Tibial nerve (tissue), 4 donors: ENCODE measurements at regions not wholly inside any gene's neighbourhood (a gene's known extent, or its start where the extent isn't known, plus 50 kb on each side); places are given as distances from the start of the nearest gene placed in this dataset.

Experiments used
- DNase-seq, 2 donors: peaks; one replicate each; pipeline ENCODE4 v3.0.0-alpha.2; 2019; ENCODE audit warnings: low spot score in 2 of 2
- H3K27ac ChIP-seq, 4 donors: fragments of 200-600 bp; sonication (generic) in 3 of 4; one replicate each; pipeline ENCODE4 v1.5.1; 2017 to 2019; ENCODE audit warnings: mild to moderate bottlenecking in 1 of 4
- H3K27me3 ChIP-seq, 2 donors: fragments of 200-600 bp; sonication (generic) in 1 of 2; one replicate each; pipeline versions ENCODE4 v1.5.1 to v1.6.0; 2017 to 2019
- H3K36me3 ChIP-seq, 3 donors: fragments of 200-600 bp; sonication (generic); one replicate each; pipeline ENCODE4 v1.5.1; 2018 to 2019
- H3K4me1 ChIP-seq, 4 donors: fragments of 200-600 bp; sonication (generic) in 3 of 4; one replicate each; pipeline ENCODE4 v1.5.1; 2017 to 2019
- H3K4me3 ChIP-seq, 4 donors: fragments of 200-600 bp; sonication (generic) in 3 of 4; one replicate each; pipeline ENCODE4 v1.5.1; 2017 to 2019; ENCODE audit warnings: mild to moderate bottlenecking in 1 of 4, moderate library complexity in 1 of 4
- H3K9me3 ChIP-seq, 4 donors: fragments of 200-600 bp; sonication (generic) in 3 of 4; one replicate each; pipeline ENCODE4 v1.5.1; 2017 to 2019
- CTCF ChIP-seq, 5 experiments: fragments of 200-600 bp in 3 of 5; fragments of 450-650 bp in 2 of 5; sonication (generic) in 3 of 5; IDR thresholded peaks; one replicate each; pipeline ENCODE4 v1.5.1; 2016 to 2019; ENCODE audit warnings: antibody characterized with exemption in 5 of 5, mild to moderate bottlenecking in 3 of 5, moderate library complexity in 2 of 5
- EP300 ChIP-seq, 2 donors: sonication (generic); formaldehyde crosslinking; IDR thresholded peaks; one replicate each; pipeline ENCODE4 v1.6.1; 2017; ENCODE audit warnings: antibody characterized with exemption in 2 of 2, mild to moderate bottlenecking in 1 of 2
- POLR2A ChIP-seq, 2 donors: fragments of 450-650 bp; IDR thresholded peaks; one replicate each; pipeline ENCODE4 v1.6.1; 2017; ENCODE audit warnings: antibody characterized with exemption in 2 of 2, mild to moderate bottlenecking in 2 of 2, moderate library complexity in 2 of 2
- WGBS, 2 donors: methylation state at CpG; one replicate each; pipeline ENCODE4 v1.1.5; 2018; 5-methylcytosine and 5-hydroxymethylcytosine counted together

DNA sequence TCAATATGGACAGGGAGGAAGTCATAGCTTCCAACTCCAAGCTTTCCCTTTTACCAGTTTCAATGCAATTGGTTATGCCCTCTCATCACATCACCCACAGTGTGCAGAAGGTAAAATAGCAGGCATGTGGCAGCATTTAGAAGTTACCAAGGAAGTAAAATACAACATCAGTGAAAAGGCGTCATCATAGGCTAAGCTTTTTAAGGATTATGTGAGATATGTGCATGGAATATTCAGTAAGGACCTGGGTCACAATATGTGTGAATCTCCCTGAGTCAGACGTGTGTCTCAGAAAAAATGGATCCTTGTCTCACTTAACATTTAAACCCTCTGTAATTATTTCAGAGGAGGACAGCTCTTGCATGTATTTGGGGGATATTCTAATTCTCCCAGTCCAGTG, 522.8 kb upstream of the POM121L12 start:
- DNase-seq, result no peak
- TF ChIP-seq EP300 (IDR thresholded peaks at IDR 0.05) (no peak), CTCF (IDR thresholded peaks at IDR 0.05) (no peak), POLR2A (IDR thresholded peaks at IDR 0.05) (no peak)
- Histone ChIP-seq H3K9me3 (peaks cover 0 to 19% (median 0%) of the 10 kb centered on the region in 4 donors), H3K4me1 (no peaks in the 10 kb centered on the region), H3K4me3 (no peak overlapping the region), H3K27ac (no peak overlapping the region), H3K27me3 (no peaks in the 10 kb centered on the region), H3K36me3 (no peaks in the 10 kb centered on the region)
- WGBS, 2 donors, result 72 to 79% methylated on average over 2 of the region's 2 CpGs

DNA sequence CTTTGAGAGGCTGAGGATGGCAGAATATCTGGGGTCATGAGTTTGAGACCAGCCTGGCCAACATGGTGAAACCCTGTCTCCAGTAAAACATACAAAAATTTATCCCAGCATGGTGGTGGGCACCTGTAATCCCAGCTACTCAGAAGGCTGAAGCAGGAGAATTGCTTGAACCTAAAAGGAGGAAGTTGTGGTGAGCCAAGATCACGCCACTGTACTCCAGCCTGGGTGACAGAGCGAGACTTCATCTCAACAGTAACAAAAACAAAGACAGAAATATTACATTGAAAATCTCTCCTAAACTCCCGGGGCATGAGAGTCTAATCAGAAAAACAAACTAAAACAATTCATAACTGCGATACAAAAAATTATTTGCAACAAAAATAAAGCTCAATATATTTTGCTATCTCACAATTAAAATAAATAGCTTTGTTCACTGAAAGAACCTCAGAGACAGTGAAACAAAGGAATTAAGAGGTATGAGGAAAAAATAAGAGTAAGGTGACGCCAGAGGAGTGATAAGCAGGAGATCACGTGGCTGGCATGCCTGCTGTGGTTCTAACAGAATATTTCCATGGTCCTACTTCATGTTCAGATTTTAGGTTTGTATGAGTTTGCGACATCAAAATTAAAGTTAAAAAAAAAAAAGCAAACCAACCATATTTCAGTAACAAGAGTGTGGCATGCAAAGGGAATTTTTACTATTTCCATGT, 527.7 kb upstream of the POM121L12 start:
- Histone ChIP-seq H3K9me3 (no peaks in the 10 kb centered on the region), H3K4me1 (no peaks in the 10 kb centered on the region), H3K27me3 (no peaks in the 10 kb centered on the region), H3K4me3 (no peak overlapping the region), H3K36me3 (no peaks in the 10 kb centered on the region), H3K27ac (no peak overlapping the region)
- TF ChIP-seq CTCF (IDR thresholded peaks at IDR 0.05), result no peak
- TF ChIP-seq EP300 (IDR thresholded peaks at IDR 0.05), result no peak
- no peak for TF ChIP-seq POLR2A (IDR thresholded peaks at IDR 0.05)
- DNase-seq, result no peak
- WGBS, 2 donors, result 64 to 71% methylated on average over 7 of the region's 7 CpGs

DNA sequence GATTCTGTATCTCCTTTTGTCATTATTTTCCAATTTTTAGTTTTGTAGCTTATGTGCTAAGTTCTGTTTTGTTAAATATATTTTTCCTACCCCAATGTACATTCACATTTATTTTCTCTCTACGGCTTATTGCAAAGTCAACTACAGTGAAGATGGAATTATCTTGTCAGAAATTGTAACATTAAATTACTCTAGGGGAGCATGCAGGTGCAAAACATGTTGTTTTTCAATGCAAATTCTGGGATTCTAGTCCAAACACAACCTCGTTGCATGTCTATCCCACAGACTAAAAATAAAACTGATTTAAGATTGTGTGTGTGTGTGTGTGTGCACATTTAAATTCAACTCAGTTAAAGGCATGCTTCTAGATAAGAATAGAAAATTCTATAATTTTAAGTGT, 529.1 kb upstream of the POM121L12 start:
- H3K4me1 ChIP-seq, result no peaks in the 10 kb centered on the region
- H3K27me3 ChIP-seq, result no peaks in the 10 kb centered on the region
- H3K4me3 ChIP-seq, result no peak overlapping the region
- TF ChIP-seq CTCF (IDR thresholded peaks at IDR 0.05), result no peak
- TF ChIP-seq EP300 (IDR thresholded peaks at IDR 0.05), result no peak
- TF ChIP-seq POLR2A (IDR thresholded peaks at IDR 0.05), result no peak
- no peak for DNase-seq
- WGBS, 2 donors, result 6 to 24% methylated on average over 2 of the region's 2 CpGs
- no peak overlapping the region for H3K27ac ChIP-seq
- no peaks in the 10 kb centered on the region for H3K9me3 ChIP-seq
- no peaks in the 10 kb centered on the region for H3K36me3 ChIP-seq

- DNase-seq, result no peak
- TF ChIP-seq POLR2A (IDR thresholded peaks at IDR 0.05) (no peak), EP300 (IDR thresholded peaks at IDR 0.05) (no peak), CTCF (IDR thresholded peaks at IDR 0.05) (no peak)
- WGBS, 2 donors, result 60 to 76% methylated on average over 2 of the region's 2 CpGs
These were observed 530.9 kb upstream of the POM121L12 start for GRCh38 chr7:52504561-52504960.

GRCh38 chr7:52502281-52502680, 533.2 kb upstream of the POM121L12 start:
- H3K27me3 ChIP-seq, result no peaks in the 10 kb centered on the region
- no peaks in the 10 kb centered on the region for H3K36me3 ChIP-seq
- H3K4me3 ChIP-seq, result no peak overlapping the region
- no peak overlapping the region for H3K27ac ChIP-seq
- H3K9me3 ChIP-seq, result no peaks in the 10 kb centered on the region
- 52 to 54% methylated on average over 4 of the region's 4 CpGs for WGBS, 2 donors
- no peaks in the 10 kb centered on the region for H3K4me1 ChIP-seq
- no peak for DNase-seq
- no peak for TF ChIP-seq CTCF (IDR thresholded peaks at IDR 0.05)
- no peak for TF ChIP-seq EP300 (IDR thresholded peaks at IDR 0.05)
- no peak for TF ChIP-seq POLR2A (IDR thresholded peaks at IDR 0.05)

More at GRCh38 chr7:52504561-52504960, 530.9 kb upstream of the POM121L12 start:
- Histone ChIP-seq H3K27ac (no peak overlapping the region), H3K36me3 (no peaks in the 10 kb centered on the region), H3K4me1 (no peaks in the 10 kb centered on the region), H3K27me3 (no peaks in the 10 kb centered on the region), H3K4me3 (no peak overlapping the region), H3K9me3 (no peaks in the 10 kb centered on the region)
